Tongue (tissue), 1 donor: ENCODE measurements at regions not wholly inside any gene's neighbourhood (a gene's known extent, or its start where the extent isn't known, plus 50 kb on each side); places are given as distances from the start of the nearest gene placed in this dataset.
A peak's percentile ranks its signal among the peaks of the same experiment; 100 is the strongest.

ENCODE experiments used
- DNase-seq: peaks from one replicate; pipeline ENCODE4 v3.0.0-alpha.2; 2015

DNA sequence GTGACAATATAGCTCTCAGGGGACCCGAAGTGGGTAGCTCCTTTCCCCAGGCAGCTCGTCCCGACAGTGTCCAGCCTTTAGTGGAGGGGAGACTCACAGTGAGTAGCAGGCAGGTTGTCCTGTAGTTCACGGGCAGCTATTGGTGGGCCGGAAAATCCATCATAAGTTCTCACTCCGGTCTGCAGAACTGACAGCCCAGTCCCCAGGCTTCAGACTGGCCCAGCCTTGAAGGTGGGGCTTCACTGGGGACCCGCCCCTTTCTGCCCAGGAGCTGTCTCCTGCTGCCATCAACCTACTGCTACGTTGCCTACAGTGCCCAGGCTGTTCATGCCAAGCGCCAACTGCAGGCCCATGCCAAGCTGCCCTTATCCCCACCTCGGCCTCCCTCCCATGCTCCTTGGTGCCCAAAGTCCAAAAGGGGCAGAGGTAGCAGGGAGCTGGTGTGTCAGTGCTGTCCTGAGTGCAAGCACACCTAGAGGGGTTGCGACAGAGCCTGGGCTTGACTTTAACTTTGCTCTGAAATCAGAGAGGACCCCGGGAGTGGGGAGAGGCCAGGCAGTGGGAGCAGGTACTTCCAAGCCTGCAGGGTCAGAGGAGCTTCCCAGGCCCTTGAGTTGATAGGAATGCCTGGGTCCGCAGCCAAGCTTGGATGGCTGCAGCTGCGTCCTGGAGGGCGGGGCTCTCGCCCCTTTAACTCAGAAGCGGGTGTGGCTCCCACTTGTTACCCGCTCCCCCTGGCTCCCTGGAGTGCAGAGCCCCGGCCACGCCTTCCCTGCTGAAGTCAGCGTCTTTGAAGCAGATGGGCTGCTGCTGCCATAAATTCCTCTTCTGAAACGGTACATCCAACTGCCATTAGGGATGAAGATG lies 1144.3 kb upstream of the NCAM2 start:
- DNase-seq: peak; percentile 19

- no peak for DNase-seq
Measured at GRCh38 chr21:19855522-19855921, 1142.7 kb upstream of the NCAM2 start.

DNA sequence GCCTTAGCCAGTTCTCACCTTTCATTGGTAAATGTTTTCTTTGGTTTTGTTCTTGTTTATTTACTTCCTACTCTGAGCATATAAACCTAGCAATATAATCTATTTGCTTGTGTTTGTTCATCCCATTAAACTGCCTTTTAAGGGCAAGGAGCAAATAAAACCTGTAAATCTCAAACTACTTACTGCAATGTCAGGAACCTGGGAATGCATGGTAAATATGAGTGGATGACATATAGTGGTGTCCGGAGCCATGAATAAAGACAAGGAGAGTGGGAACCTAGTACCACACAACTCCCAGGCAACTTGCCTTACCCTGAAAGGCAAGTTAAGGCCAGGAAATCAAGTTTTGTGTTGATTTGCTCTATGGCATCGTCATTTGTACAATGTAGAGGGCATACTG lies 1133.7 kb upstream of the NCAM2 start:
- no peak for DNase-seq

DNA sequence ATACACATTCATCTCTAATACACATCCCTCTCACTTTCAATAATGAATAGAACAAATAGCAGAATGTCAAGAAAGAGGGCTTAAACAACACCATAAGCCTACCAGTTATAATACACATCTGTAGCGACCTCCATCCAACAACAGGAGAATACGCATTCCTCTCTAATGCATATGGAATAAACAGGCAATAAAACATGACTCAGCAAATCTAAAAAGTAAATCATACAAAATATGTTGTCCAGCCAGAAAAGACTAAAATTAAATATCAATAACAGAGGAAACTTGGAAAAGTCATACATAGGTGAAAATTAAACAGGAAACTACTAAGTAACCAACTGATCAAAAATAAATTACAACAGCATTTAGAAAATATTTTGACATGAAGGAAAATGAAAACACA lies 1127.5 kb upstream of the NCAM2 start:
- no peak for DNase-seq

GRCh38 chr21:19874521-19874920 lies 1123.7 kb upstream of the NCAM2 start:
- peak; percentile 7 for DNase-seq

DNA sequence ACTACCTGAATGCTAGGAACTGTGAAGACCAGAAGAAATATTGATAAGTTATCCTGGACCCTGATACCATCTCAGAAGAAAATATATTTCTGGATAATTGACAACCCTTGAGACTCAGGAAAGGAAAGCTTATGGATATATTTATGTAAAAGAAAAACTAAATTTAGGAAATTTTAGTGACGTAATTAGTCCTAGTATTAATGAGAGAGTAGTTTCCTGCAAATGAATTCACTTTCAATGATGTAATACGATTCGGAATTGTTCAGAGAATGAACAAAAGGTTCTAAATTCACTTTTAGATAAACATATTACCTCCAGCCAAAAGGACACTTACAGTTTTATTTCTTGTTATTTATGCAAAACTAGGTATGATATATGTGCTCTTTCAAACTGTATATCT lies 1120.1 kb upstream of the NCAM2 start:
- no peak for DNase-seq

- no peak for DNase-seq
Measured at GRCh38 chr21:19899645-19900044, 1098.6 kb upstream of the NCAM2 start.

DNA sequence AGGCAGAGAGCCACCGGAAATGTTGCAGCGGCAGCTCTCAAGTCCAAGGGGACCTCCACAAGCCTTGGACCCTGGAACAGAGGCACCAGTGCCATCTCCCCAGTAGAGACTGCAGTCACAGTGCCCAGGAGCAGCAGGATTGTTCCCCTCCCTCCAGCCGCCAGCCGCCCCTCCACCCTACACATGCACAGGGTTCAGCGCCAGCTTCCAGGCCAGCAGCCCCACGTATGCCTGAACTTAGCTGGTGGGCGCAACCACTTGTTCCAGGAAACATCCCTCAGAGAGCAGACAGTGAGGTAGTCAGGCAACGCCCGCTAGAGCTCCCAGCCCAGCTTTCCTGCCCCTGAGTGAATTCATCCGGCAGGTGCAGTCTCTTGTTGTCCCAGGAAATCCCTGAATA lies 1098.1 kb upstream of the NCAM2 start:
- DNase-seq: no peak

DNA sequence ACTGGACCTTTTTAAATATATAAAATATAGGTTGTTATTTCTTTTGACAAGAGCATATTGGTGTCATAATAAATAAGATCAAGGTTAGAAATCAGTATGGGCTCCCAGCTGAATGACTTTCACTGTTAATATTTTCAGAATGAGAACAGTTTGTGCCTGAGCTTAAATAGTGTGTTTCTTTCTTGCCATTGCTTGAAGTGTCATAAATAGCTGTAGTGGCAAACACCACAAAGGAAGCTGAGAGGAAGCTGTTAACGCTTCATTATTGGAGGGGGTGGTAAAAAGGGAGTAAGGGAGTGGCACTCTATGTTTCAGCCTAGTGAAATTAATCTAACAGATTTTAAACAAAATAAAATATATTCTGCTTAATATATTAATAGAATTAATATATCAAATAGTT lies 1089.8 kb upstream of the NCAM2 start:
- no peak for DNase-seq

DNA sequence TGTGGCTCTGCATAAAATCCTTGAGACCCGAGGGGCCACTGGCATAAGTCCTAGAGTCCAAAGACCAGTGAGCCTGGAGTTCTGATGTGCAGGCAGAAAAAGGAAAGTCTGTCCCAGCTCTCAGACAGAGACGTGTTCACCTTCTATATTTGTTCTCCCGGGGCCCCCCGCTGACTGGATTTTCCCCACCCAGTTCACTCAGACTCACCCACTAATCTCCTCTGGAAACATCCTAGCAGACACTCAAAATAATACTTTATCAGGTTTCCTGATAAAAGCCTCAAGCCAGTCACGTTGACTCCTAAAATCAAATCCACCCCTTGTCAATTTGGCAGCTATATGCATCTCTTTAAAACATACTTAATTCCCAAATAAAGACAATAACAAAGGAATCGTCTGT lies 1084.2 kb upstream of the NCAM2 start:
- DNase-seq: no peak

DNA sequence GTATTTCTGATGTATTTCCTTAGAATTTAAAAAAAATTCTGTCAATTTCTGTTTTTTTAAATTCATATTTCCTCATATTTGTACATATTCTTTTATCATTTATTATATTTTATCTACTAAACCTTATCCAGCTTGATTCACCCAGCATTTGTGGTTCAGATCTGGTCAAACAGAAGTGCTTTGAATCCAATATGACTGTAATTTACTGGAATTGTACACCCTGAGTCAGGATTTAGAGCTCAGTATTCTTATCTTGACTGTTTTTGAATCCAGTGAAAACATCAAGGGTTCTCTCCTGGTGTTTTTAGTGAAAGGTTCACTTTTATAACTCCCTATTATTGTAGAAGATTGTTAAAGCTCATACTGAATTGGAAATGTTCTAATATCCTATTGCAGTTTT lies 1077.0 kb upstream of the NCAM2 start:
- no peak for DNase-seq

GRCh38 chr21:19922122-19922521 lies 1076.1 kb upstream of the NCAM2 start:
- DNase-seq: no peak

GRCh38 chr21:19935467-19935866 lies 1062.7 kb upstream of the NCAM2 start:
- no peak for DNase-seq

DNA sequence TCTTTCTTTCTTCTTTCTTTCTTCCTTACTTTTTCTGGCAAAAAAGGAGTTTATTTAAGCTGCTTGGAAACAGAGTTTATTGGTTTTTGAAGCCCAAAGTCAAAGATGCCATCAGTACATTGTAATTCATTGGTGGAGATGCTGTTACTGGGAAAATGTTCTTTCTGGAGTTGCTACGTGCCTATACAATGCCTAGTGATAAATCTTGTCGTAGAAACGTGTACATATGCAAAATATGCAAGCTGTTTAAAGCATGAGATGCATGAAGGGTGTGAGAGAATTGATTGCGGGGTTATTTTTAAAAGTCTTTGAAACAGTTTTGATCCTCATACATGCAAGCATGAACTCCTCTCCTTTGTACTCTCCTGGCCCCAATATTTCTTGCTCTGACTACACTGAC lies 1060.6 kb upstream of the NCAM2 start:
- DNase-seq: no peak

- DNase-seq: no peak
Measured at GRCh38 chr21:19941626-19942025, 1056.6 kb upstream of the NCAM2 start.

GRCh38 chr21:19950347-19950746 lies 1047.9 kb upstream of the NCAM2 start:
- DNase-seq: no peak

GRCh38 chr21:19969156-19969555 lies 1029.1 kb upstream of the NCAM2 start:
- no peak for DNase-seq

DNA sequence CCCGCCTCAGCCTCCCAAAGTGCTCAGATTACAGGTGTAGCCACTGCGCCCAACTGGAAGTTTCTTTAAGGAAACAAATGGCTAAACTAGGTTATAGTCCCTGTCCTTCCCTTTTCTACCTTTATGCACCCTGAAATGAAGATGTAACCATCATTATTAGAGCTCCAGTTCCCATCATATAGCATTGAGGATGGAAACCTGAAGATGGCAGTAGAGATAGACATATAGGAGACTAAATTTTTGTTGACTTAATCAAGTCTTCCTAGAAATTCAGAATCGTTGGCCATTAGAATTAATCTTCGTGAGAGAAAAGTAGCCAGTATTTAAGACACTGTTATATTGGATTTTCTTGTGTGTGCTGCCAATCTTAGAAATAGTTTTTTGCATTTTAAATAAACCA lies 1016.3 kb upstream of the NCAM2 start:
- no peak for DNase-seq

DNA sequence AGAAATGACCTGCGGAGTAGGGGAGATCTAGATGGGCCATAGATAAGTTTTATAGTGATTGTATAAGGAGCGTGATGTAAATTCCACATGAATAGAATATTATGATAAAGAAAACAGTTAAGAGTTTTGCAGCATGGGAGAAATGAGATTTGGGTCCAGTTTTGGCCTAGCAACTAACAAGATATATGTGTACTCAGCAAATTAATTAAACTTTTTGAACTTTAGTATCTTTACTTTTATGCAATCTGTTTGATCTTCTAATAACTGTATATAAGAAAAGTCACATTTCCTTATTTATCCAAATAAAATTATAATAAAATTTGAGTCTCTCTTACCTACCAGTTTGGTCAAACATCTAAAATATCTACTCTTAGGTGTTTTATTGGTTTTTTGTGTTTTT lies 1011.8 kb upstream of the NCAM2 start:
- no peak for DNase-seq

DNA sequence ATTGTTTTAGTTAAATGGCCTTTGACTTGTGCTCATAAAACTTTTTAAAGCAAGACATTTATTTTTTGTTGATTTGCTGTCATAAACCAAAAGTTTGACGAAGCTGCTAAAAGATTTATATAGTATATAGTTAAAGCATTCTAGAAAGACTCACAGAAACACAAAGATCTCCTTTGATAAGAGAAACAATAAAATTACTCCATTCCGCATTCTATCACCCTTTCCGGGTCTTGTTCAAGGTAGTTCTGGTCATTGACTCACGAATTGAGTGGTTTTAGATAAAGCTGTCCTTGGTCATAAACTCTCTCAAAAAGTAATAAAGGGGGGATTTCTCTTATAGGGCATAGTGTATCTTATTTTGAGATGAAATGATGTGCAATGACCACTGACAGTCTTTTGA lies 1010.5 kb upstream of the NCAM2 start:
- no peak for DNase-seq

GRCh38 chr21:19992540-19992939 lies 1005.7 kb upstream of the NCAM2 start:
- DNase-seq: no peak

DNA sequence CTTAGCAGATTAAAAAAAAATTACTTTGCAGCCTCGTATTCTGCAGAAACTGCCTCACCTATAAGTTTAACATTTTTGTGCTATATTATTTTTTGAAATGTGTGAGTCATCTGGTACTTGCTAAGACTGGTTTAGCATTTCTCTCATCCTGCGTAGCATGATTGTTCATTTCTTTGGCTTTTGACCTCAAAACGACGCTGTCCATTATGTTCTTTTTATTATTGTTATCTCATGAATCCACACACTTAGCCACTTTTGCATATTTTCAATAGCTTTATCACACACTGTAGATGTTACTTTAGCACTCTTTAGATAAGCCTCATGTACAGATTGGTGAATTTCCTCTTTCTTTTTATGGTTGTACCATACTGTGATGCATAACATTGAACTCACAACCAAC lies 1004.9 kb upstream of the NCAM2 start:
- no peak for DNase-seq

DNA sequence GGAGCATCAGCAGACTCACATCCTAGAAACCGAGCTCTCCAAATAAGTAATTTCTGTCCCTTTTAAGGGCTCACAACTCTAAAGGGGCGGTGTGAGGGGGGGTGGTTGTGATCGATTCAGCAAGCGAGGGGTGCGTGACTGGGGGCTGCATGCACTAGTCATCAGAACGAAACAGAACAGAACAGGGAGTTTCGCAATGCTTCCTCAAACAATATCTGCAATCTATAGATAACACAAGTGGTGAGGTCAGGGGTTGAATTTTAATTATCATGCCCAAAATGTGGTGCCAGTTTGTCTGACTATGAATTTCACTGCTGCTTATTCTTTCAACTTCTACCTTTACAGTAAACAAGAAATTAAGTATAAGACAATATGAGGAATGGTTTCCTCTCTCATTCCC lies 1003.0 kb upstream of the NCAM2 start:
- DNase-seq: no peak

GRCh38 chr21:19998453-19998852 lies 999.8 kb upstream of the NCAM2 start:
- no peak for DNase-seq
